Sigmoid colon (tissue), 4 donors: ENCODE measurements at regions not wholly inside any gene's neighbourhood (a gene's known extent, or its start where the extent isn't known, plus 50 kb on each side); places are given as distances from the start of the nearest gene placed in this dataset.

Experiments
- EP300 ChIP-seq, 4 donors: sonication (generic); formaldehyde crosslinking; IDR thresholded peaks; one replicate each; pipeline ENCODE4 v1.6.1; 2017; ENCODE audit warnings: antibody characterized with exemption in 4 of 4
- POLR2A ChIP-seq, 2 donors: fragments of 450-650 bp; IDR thresholded peaks; one replicate each; pipeline ENCODE4 v1.6.1; 2016; ENCODE audit warnings: antibody characterized with exemption in 2 of 2, mild to moderate bottlenecking in 2 of 2, moderate library complexity in 2 of 2
- POLR2AphosphoS5 ChIP-seq, 4 donors: sonication (generic); formaldehyde crosslinking; IDR thresholded peaks; one replicate each; pipeline ENCODE4 v1.6.1; 2017; ENCODE audit warnings: antibody characterized with exemption in 4 of 4
- TF ChIP-seq, protein P1 (sequence below), 4 experiments: fragments of 450-650 bp in 3 of 4; fragments of 200-600 bp in 1 of 4; IDR thresholded peaks; one replicate each; pipeline ENCODE4 v1.5.1; 2016 to 2019; ENCODE audit warnings: antibody characterized with exemption in 4 of 4, mild to moderate bottlenecking in 3 of 4, moderate library complexity in 2 of 4

DNA sequence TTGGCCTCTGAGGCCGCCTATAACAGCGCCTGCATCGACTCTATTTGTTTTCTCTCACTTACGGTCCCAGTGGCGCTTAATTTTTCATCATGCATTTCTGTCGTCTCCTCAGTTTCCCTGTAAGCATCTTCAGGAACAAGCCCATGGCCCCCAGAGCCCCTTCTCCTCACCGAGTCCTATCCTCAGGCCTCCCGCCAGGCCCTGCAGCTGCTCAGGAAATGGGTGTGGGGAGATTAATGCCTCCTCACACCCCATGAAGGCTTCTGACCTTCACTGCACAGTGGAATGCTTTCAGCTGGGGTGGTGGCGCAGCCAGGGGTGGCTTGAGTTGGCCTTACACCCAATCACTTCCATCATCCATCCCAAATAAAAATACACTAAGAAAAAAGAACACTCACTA, 260.4 kb downstream of the FAM43A start:
- TF ChIP-seq, protein P1, sequence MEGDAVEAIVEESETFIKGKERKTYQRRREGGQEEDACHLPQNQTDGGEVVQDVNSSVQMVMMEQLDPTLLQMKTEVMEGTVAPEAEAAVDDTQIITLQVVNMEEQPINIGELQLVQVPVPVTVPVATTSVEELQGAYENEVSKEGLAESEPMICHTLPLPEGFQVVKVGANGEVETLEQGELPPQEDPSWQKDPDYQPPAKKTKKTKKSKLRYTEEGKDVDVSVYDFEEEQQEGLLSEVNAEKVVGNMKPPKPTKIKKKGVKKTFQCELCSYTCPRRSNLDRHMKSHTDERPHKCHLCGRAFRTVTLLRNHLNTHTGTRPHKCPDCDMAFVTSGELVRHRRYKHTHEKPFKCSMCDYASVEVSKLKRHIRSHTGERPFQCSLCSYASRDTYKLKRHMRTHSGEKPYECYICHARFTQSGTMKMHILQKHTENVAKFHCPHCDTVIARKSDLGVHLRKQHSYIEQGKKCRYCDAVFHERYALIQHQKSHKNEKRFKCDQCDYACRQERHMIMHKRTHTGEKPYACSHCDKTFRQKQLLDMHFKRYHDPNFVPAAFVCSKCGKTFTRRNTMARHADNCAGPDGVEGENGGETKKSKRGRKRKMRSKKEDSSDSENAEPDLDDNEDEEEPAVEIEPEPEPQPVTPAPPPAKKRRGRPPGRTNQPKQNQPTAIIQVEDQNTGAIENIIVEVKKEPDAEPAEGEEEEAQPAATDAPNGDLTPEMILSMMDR (IDR thresholded peaks at IDR 0.05), result no peak
- TF ChIP-seq POLR2A (IDR thresholded peaks at IDR 0.05) (no peak), POLR2AphosphoS5 (IDR thresholded peaks at IDR 0.05) (no peak), EP300 (IDR thresholded peaks at IDR 0.05) (no peak)
